Adipocyte (in vitro differentiated cells): ENCODE measurements at regions not wholly inside any gene's neighbourhood (a gene's known extent, or its start where the extent isn't known, plus 50 kb on each side); places are given as distances from the start of the nearest gene placed in this dataset.

Experiments
- DNase-seq: peaks from one replicate; pipeline ENCODE4 v3.0.0-alpha.2; 2015; ENCODE audit warnings: low read depth
- H3K27me3 ChIP-seq: replicated peaks from 2 replicates; pipeline ENCODE4 v1.7.0; 2013; ENCODE audit warnings: mild to moderate bottlenecking, low read length, moderate library complexity; ENCODE audit not compliant: control insufficient read depth, insufficient read depth
- H3K36me3 ChIP-seq: 2 replicates; pipeline ENCODE4 v1.7.0; 2013; ENCODE audit warnings: low read length, mild to moderate bottlenecking, moderate library complexity; ENCODE audit not compliant: control insufficient read depth, insufficient read depth, severe bottlenecking
- H3K4me1 ChIP-seq: 2 replicates; pipeline ENCODE4 v1.7.0; 2013; ENCODE audit warnings: mild to moderate bottlenecking, low read length, moderate library complexity; ENCODE audit not compliant: control insufficient read depth, insufficient read depth
- H3K4me3 ChIP-seq: 2 replicates; pipeline ENCODE4 v1.7.0; 2013; ENCODE audit warnings: mild to moderate bottlenecking, low read length, moderate library complexity
- H3K9ac ChIP-seq: 2 replicates; pipeline ENCODE4 v1.7.0; 2013; ENCODE audit warnings: mild to moderate bottlenecking, low read length, moderate library complexity
- H3K9me3 ChIP-seq: 2 replicates; pipeline ENCODE4 v1.7.0; 2013; ENCODE audit warnings: mild to moderate bottlenecking, low read length, moderate library complexity; ENCODE audit not compliant: control insufficient read depth

- no peak for DNase-seq
- Histone ChIP-seq H3K4me3 (no peak overlapping the region), H3K4me1 (no peaks in the 10 kb centered on the region), H3K9ac (no peak overlapping the region), H3K27me3 (peaks cover 26% of the 10 kb centered on the region), H3K36me3 (no peaks in the 10 kb centered on the region), H3K9me3 (no peaks in the 10 kb centered on the region)
Measured at GRCh38 chr11:116168459-116168787, 604.4 kb downstream of the BUD13 start.

- H3K4me1 ChIP-seq, result no peaks in the 10 kb centered on the region
- no peaks in the 10 kb centered on the region for H3K36me3 ChIP-seq
- H3K9me3 ChIP-seq, result no peaks in the 10 kb centered on the region
- H3K27me3 ChIP-seq, result peaks cover 27% of the 10 kb centered on the region
- H3K4me3 ChIP-seq, result no peak overlapping the region
- DNase-seq, result no peak
- no peak overlapping the region for H3K9ac ChIP-seq
Measured at GRCh38 chr11:116167706-116168458, 604.9 kb downstream of the BUD13 start.

GRCh38 chr11:116166573-116167465 lies 606.0 kb downstream of the BUD13 start:
- no peaks in the 10 kb centered on the region for H3K9me3 ChIP-seq
- no peaks in the 10 kb centered on the region for H3K36me3 ChIP-seq
- H3K4me3 ChIP-seq, result no peak overlapping the region
- no peak overlapping the region for H3K9ac ChIP-seq
- no peaks in the 10 kb centered on the region for H3K4me1 ChIP-seq
- DNase-seq, result peak; percentile 0
- H3K27me3 ChIP-seq, result peaks cover 22% of the 10 kb centered on the region

- no peak overlapping the region for H3K9ac ChIP-seq
- H3K9me3 ChIP-seq, result no peaks in the 10 kb centered on the region
- no peaks in the 10 kb centered on the region for H3K36me3 ChIP-seq
- no peaks in the 10 kb centered on the region for H3K4me1 ChIP-seq
- H3K27me3 ChIP-seq, result peaks cover 29% of the 10 kb centered on the region
- DNase-seq, result no peak
- H3K4me3 ChIP-seq, result no peak overlapping the region
Measured at GRCh38 chr11:116164843-116165242, 607.9 kb downstream of the BUD13 start.

GRCh38 chr11:116162886-116163230 lies 609.9 kb downstream of the BUD13 start:
- H3K9ac ChIP-seq, result no peak overlapping the region
- no peaks in the 10 kb centered on the region for H3K36me3 ChIP-seq
- H3K9me3 ChIP-seq, result no peaks in the 10 kb centered on the region
- H3K4me3 ChIP-seq, result no peak overlapping the region
- DNase-seq, result no peak
- H3K27me3 ChIP-seq, result peaks cover 29% of the 10 kb centered on the region
- no peaks in the 10 kb centered on the region for H3K4me1 ChIP-seq

- DNase-seq, result no peak
- Histone ChIP-seq H3K4me3 (no peak overlapping the region), H3K9ac (no peak overlapping the region), H3K9me3 (no peaks in the 10 kb centered on the region), H3K4me1 (no peaks in the 10 kb centered on the region), H3K27me3 (peaks cover 29% of the 10 kb centered on the region), H3K36me3 (no peaks in the 10 kb centered on the region)
Measured at GRCh38 chr11:116162086-116162885, 610.5 kb downstream of the BUD13 start.

- Histone ChIP-seq H3K9me3 (peaks cover 8% of the 10 kb centered on the region), H3K27me3 (peaks cover 12% of the 10 kb centered on the region), H3K4me3 (no peak overlapping the region), H3K36me3 (no peaks in the 10 kb centered on the region), H3K9ac (no peak overlapping the region), H3K4me1 (no peaks in the 10 kb centered on the region)
- no peak for DNase-seq
Measured at GRCh38 chr11:116148645-116149044, 624.1 kb downstream of the BUD13 start.

GRCh38 chr11:116148056-116148455 lies 624.7 kb downstream of the BUD13 start:
- no peaks in the 10 kb centered on the region for H3K36me3 ChIP-seq
- no peak for DNase-seq

GRCh38 chr11:116145187-116145865 lies 627.5 kb downstream of the BUD13 start:
- H3K4me3 ChIP-seq, result no peak overlapping the region
- no peaks in the 10 kb centered on the region for H3K36me3 ChIP-seq
- H3K27me3 ChIP-seq, result peaks cover 12% of the 10 kb centered on the region
- H3K4me1 ChIP-seq, result no peaks in the 10 kb centered on the region
- no peak overlapping the region for H3K9ac ChIP-seq
- DNase-seq, result no peak
- peaks cover 7% of the 10 kb centered on the region for H3K9me3 ChIP-seq

More at GRCh38 chr11:116148056-116148455, 624.7 kb downstream of the BUD13 start:
- Histone ChIP-seq H3K9ac (no peak overlapping the region), H3K27me3 (peaks cover 12% of the 10 kb centered on the region), H3K4me1 (no peaks in the 10 kb centered on the region), H3K9me3 (peaks cover 8% of the 10 kb centered on the region), H3K4me3 (no peak overlapping the region)

GRCh38 chr11:116144387-116144958 lies 628.3 kb downstream of the BUD13 start:
- H3K4me3 ChIP-seq, result no peak overlapping the region
- H3K9me3 ChIP-seq, result peaks cover 3% of the 10 kb centered on the region
- DNase-seq, result no peak
- H3K9ac ChIP-seq, result no peak overlapping the region
- peaks cover 12% of the 10 kb centered on the region for H3K27me3 ChIP-seq
- H3K36me3 ChIP-seq, result no peaks in the 10 kb centered on the region
- H3K4me1 ChIP-seq, result no peaks in the 10 kb centered on the region
